Activated CD4-positive, alpha-beta T cell treated with anti-CD3 and anti-CD28 coated beads, Interleukin-2, amount 10 ng/mL, durations not matched to agents 24 days and 14 days (primary cell): ENCODE measurements at regions not wholly inside any gene's neighbourhood (a gene's known extent, or its start where the extent isn't known, plus 50 kb on each side); places are given as distances from the start of the nearest gene placed in this dataset.

ENCODE experiments used
- DNase-seq: peaks from one replicate; pipeline ENCODE4 v3.0.0; 2022
- H3K27ac Mint-ChIP-seq: one replicate; pipeline ENCODE4 v1.8.0; 2022; ENCODE audit warnings: mild to moderate bottlenecking, mixed read lengths
- H3K27me3 Mint-ChIP-seq: one replicate; pipeline ENCODE4 v1.8.0; 2022; ENCODE audit warnings: mixed read lengths
- H3K36me3 Mint-ChIP-seq: one replicate; pipeline ENCODE4 v1.8.0; 2022; ENCODE audit warnings: low read depth, mild to moderate bottlenecking, mixed read lengths
- H3K4me1 Mint-ChIP-seq: one replicate; pipeline ENCODE4 v1.8.0; 2021; ENCODE audit warnings: mixed read lengths
- H3K4me3 Mint-ChIP-seq: one replicate; pipeline ENCODE4 v1.8.0; 2022; ENCODE audit warnings: mild to moderate bottlenecking, moderate library complexity, mixed read lengths
- H3K9me3 Mint-ChIP-seq: one replicate; pipeline ENCODE4 v1.8.0; 2021; ENCODE audit warnings: mixed read lengths
- intact Hi-C: fragments of 100-400 bp; cut with micrococcal nuclease; formaldehyde crosslinking; loops from one replicate; pipeline ENCODE4 v1.15.1; 2023

GRCh38 chr4:83889802-83890201 lies 353.9 kb downstream of the GPAT3 start:
- Mint-ChIP-seq H3K36me3 (no peaks in the 10 kb centered on the region), H3K4me1 (peaks cover 3% of the 10 kb centered on the region), H3K9me3 (no peaks in the 10 kb centered on the region), H3K27me3 (peaks cover 6% of the 10 kb centered on the region), H3K27ac (no peak overlapping the region), H3K4me3 (no peak overlapping the region)
- no peak for DNase-seq
- intact Hi-C loops = no loop called here

DNA sequence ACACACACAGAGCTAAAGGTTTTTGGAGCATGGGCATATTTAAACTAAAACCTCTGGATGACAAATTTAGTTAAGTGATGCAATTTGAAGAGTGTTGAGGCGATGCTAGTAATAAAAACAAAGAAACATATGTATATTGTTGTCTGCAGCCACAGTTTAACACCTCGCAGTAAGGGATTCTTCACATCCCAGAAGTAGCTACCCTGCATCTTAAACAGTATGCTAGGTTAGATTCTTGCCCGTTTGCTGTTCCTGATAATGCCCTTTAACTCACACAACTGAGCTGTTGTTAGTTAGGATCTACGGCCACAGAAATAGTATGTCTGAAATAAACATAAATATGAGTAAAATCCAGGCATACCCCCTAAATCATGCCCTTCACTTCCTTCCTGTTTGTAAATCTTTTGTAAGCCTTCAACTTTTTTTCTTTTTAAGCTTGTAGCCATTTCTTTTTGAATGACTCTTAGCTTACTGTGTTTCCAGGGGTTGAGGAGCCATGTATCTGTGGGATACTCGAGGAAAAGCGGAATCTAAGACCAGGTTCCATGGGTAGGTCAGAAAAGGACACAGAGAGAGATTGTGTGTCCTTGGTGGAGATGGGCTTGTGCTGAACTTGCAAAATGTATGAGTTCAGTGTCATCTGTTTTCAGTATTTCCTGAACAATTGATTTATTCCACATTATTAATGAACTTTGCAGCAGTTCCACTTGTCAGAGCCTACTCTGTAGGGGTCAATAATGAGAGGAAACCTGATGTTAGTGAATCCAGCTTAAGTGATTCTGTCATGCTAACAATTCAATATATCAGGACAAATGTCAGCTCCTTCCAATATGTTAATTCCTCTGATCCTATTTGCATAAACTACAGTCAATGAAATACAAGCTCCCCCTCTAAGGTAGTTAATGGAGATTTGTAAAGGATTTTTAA lies 349.6 kb downstream of the GPAT3 start:
- Mint-ChIP-seq H3K9me3 (no peaks in the 10 kb centered on the region), H3K36me3 (no peaks in the 10 kb centered on the region), H3K4me3 (no peak overlapping the region), H3K4me1 (peaks cover 3% of the 10 kb centered on the region), H3K27ac (no peak overlapping the region), H3K27me3 (peaks cover 4% of the 10 kb centered on the region)
- intact Hi-C loops = no loop called here
- DNase-seq = no peak

DNA sequence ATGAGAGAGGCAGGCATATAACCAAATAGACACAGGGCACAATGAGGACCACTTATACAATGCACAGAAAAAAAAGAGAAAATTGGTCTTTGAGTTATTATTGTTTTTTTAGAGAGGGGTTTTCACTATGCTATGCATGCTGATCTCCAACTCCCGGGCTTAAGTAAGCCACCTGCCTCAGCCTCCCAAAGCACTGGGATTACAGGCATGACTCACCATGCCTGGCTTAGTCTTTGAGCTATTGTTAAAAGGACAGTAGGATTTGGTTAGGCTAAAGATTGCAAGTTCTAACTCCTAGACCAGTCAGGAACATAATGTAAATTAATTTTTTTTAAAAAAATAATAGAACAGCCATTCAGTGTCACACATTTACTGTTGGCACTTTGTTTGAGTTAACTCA lies 340.1 kb downstream of the GPAT3 start:
- no peak for DNase-seq

GRCh38 chr4:83875437-83875836 lies 339.5 kb downstream of the GPAT3 start:
- Mint-ChIP-seq H3K27ac (no peak overlapping the region), H3K4me1 (no peaks in the 10 kb centered on the region), H3K27me3 (no peaks in the 10 kb centered on the region), H3K36me3 (no peaks in the 10 kb centered on the region), H3K4me3 (no peak overlapping the region), H3K9me3 (no peaks in the 10 kb centered on the region)
- intact Hi-C loops = no loop called here
- DNase-seq = no peak

More for the DNA sequence above, 340.1 kb downstream of the GPAT3 start:
- Mint-ChIP-seq H3K4me3 (no peak overlapping the region), H3K4me1 (no peaks in the 10 kb centered on the region), H3K27me3 (no peaks in the 10 kb centered on the region), H3K9me3 (no peaks in the 10 kb centered on the region), H3K27ac (no peak overlapping the region), H3K36me3 (no peaks in the 10 kb centered on the region)
- intact Hi-C loops = no loop called here

DNA sequence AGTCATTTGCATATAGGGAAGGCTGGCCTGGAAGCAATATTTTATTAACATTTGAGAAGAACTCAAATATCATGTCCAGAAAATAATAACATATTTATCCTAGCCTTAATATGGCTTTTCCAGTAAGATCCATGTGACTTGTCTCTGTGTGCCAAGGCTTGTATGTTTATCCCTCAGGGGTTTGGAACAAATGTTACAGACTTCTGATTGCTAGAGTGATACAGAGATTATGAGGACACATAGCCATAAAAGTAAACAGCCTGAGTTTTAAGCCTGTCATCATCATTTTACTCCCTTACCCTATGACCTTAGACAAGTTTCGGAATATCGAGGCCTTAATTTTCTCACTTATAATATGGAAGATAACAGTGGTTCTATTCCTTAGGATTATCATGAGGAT lies 338.1 kb downstream of the GPAT3 start:
- Mint-ChIP-seq H3K4me1 (no peaks in the 10 kb centered on the region), H3K36me3 (no peaks in the 10 kb centered on the region), H3K27me3 (no peaks in the 10 kb centered on the region), H3K9me3 (no peaks in the 10 kb centered on the region), H3K4me3 (no peak overlapping the region), H3K27ac (no peak overlapping the region)
- DNase-seq = no peak
- intact Hi-C loops = no loop called here

DNA sequence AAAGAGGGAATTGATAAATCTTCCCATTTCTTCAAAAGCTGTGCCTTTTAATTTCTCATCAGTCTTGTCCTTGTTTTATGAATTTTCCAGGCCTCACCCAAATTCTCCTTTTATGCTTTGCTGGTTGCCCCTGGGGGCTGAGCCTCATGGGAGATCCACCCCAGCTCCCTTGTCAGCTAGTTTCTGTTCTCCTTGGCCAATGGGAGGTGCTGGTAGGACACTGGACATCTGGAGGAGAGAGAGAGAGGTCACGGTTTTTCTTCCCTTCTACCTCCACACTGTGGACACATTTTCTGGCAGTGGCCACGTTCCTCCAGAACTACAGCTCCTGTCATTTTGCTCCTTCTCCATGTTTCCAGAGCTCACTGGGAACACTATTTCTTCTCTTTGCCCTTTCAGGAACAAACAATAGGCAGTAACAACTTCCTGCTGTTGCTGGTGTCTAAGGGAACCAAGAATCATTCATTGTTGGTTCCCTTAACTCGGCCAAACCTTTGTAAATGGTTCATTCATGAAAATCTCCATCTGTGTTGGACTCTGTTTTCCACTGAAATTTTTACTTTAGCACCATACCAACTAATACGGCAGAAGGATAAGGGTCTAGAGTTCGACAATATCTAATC lies 334.5 kb downstream of the GPAT3 start:
- H3K4me3 Mint-ChIP-seq = no peak overlapping the region
- no peak for DNase-seq
- no peak overlapping the region for H3K27ac Mint-ChIP-seq
- no peaks in the 10 kb centered on the region for H3K36me3 Mint-ChIP-seq
- intact Hi-C loops = no loop called here
- H3K27me3 Mint-ChIP-seq = no peaks in the 10 kb centered on the region
- H3K4me1 Mint-ChIP-seq = no peaks in the 10 kb centered on the region
- no peaks in the 10 kb centered on the region for H3K9me3 Mint-ChIP-seq

- intact Hi-C loops = no loop called here
- no peaks in the 10 kb centered on the region for H3K36me3 Mint-ChIP-seq
- no peak for DNase-seq
- H3K27ac Mint-ChIP-seq = no peak overlapping the region
- no peaks in the 10 kb centered on the region for H3K9me3 Mint-ChIP-seq
- no peaks in the 10 kb centered on the region for H3K4me1 Mint-ChIP-seq
- no peaks in the 10 kb centered on the region for H3K27me3 Mint-ChIP-seq
- no peak overlapping the region for H3K4me3 Mint-ChIP-seq
Observed at GRCh38 chr4:83866834-83867621, 331.1 kb downstream of the GPAT3 start.

GRCh38 chr4:83865417-83866150 lies 329.7 kb downstream of the GPAT3 start:
- DNase-seq = no peak
- Mint-ChIP-seq H3K27ac (no peak overlapping the region), H3K36me3 (no peaks in the 10 kb centered on the region), H3K4me3 (no peak overlapping the region), H3K9me3 (no peaks in the 10 kb centered on the region), H3K4me1 (no peaks in the 10 kb centered on the region), H3K27me3 (no peaks in the 10 kb centered on the region)
- intact Hi-C loops = no loop called here

GRCh38 chr4:83864097-83864817 lies 328.3 kb downstream of the GPAT3 start:
- Mint-ChIP-seq H3K27ac (no peak overlapping the region), H3K4me1 (no peaks in the 10 kb centered on the region)
- intact Hi-C loops = no loop called here

DNA sequence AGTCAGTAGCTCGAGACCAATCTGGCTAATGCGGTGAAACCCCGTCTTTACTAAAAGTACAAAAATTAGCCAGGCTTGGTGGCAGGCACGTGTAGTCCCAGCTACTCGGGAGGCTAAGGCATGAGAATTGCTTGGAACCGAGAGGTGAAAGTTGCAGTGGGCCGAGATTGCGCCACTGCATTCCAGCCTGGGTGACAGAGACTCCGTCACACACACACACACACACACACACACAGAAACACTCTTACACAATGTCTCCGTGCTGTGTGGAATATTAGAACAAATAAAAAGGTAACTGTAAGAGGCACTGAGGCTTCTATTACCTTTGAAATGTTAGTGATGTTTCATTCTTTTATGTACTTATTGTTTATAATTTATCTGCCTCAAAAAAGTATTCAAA lies 326.6 kb downstream of the GPAT3 start:
- Mint-ChIP-seq H3K27me3 (no peaks in the 10 kb centered on the region), H3K27ac (no peak overlapping the region), H3K4me1 (no peaks in the 10 kb centered on the region), H3K4me3 (no peak overlapping the region), H3K36me3 (no peaks in the 10 kb centered on the region), H3K9me3 (no peaks in the 10 kb centered on the region)
- no peak for DNase-seq
- intact Hi-C loops = no loop called here

More at GRCh38 chr4:83864097-83864817, 328.3 kb downstream of the GPAT3 start:
- H3K27me3 Mint-ChIP-seq = no peaks in the 10 kb centered on the region
- no peaks in the 10 kb centered on the region for H3K9me3 Mint-ChIP-seq
- H3K4me3 Mint-ChIP-seq = no peak overlapping the region
- no peaks in the 10 kb centered on the region for H3K36me3 Mint-ChIP-seq
- DNase-seq = no peak

- Mint-ChIP-seq H3K36me3 (no peaks in the 10 kb centered on the region), H3K27me3 (no peaks in the 10 kb centered on the region), H3K4me1 (no peaks in the 10 kb centered on the region), H3K4me3 (no peak overlapping the region), H3K9me3 (no peaks in the 10 kb centered on the region), H3K27ac (no peak overlapping the region)
- intact Hi-C loops = no loop called here
- no peak for DNase-seq
Observed at GRCh38 chr4:83860200-83860599, 324.3 kb downstream of the GPAT3 start.

DNA sequence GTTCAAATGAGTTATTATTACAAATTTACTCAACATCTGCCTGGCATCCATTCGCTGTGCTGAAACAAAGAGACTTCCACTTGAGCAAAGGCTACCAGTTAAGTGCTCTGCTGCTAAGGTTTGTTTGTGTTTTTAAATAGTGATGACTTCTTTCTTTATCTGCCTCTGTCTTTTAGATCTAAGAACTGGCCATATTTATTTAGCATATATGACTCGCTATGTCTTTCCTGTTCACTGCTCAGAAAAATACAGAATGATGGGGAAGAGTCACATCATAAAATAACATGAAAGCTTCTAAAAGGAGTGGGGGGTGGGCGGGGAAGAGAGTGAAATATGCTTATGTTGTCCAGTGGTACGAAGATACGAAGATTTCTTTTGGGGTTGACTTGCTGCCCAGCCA lies 322.2 kb downstream of the GPAT3 start:
- intact Hi-C loops = no loop called here
- Mint-ChIP-seq H3K4me1 (no peaks in the 10 kb centered on the region), H3K27me3 (no peaks in the 10 kb centered on the region), H3K9me3 (no peaks in the 10 kb centered on the region), H3K4me3 (no peak overlapping the region), H3K27ac (no peak overlapping the region), H3K36me3 (no peaks in the 10 kb centered on the region)
- no peak for DNase-seq

DNA sequence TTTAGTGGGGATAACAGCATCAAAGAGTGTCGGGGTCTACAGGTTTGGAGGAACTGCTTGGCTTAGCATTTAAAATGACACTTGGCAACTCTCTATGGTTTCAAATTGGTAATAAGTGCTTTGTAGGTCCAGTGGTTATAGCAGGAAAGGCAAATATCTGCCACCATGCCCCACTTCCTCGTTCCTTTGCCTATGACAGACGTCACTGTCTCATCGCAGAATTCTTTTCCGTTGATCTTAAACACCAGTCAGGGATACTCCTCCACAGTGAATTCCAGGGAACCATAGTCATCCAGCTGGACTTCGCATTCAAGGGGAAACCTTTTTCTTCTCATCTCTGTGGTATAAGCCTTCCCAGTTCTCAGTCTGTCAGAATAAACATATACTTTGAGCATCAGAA lies 319.1 kb downstream of the GPAT3 start:
- DNase-seq = no peak
- Mint-ChIP-seq H3K27ac (no peak overlapping the region), H3K4me3 (no peak overlapping the region), H3K4me1 (no peaks in the 10 kb centered on the region), H3K36me3 (no peaks in the 10 kb centered on the region), H3K9me3 (no peaks in the 10 kb centered on the region), H3K27me3 (no peaks in the 10 kb centered on the region)
- intact Hi-C loops = no loop called here
